ENCODE measurements at regions not wholly inside any gene's neighbourhood (a gene's known extent, or its start where the extent isn't known, plus 50 kb on each side); places are given as distances from the start of the nearest gene placed in this dataset.
"Not testable (repeated sequence)": the region's sequence is repeated elsewhere in the genome, so short reads cannot be mapped to it uniquely, and the experiment has no call there.

GRCh38 chr18:8522756-8523155 is 86.5 kb upstream of the RAB12 start:
- in situ Hi-C loops (cut with HindIII; ENCODE audit: low pct_ligation_motif_present, low pct_unique_long_range_greater_than_20kb, low sequenced_read_pairs), result no loop called here
- DNase-seq, result no peak

DNA sequence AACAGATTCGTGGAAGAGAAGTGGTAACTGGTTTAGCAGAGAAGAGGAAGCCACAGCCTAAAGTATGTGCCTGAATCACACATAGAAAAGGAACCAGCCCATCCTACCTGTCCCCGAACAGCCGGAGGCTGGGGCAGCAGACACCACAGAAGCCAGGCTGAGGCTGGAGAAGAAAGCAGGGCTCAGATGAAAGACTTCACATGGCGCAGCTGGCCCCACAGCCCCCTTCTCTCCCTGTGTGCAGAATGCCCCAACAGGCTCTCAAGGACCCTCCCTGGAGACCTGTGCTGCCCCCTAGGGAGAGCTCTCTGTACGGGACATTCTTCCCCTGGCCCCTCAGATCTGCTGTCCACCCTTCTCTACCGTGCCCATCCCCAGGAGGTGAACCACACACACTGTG is 83.5 kb upstream of the RAB12 start:
- in situ Hi-C loops (cut with HindIII; ENCODE audit: low pct_ligation_motif_present, low pct_unique_long_range_greater_than_20kb, low sequenced_read_pairs), result no loop called here
- DNase-seq, result peak; percentile 3

DNA sequence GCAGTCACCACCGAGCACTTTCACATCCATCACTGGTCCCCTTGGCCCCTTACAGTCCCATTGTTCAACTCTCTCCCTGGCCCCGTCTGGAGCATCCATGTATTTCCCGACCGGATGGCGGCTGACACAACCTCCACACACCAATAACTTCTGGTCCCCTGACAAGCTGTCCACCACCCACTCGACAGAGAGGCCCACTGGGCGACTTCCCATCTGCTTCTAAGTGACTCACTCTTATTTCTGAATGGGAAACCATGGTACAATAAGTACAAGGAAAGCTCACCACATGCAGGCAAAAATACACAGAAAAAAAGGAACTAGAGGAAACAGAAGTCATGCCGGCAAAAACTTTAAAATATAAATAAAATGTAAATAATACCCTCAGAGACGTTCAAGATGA is 82.9 kb upstream of the RAB12 start:
- no peak for DNase-seq
- in situ Hi-C loops (cut with HindIII; ENCODE audit: low pct_ligation_motif_present, low pct_unique_long_range_greater_than_20kb, low sequenced_read_pairs), result no loop called here

GRCh38 chr18:8529609-8530008 is 79.6 kb upstream of the RAB12 start:
- DNase-seq, result no peak
- in situ Hi-C loops (cut with HindIII; ENCODE audit: low pct_ligation_motif_present, low pct_unique_long_range_greater_than_20kb, low sequenced_read_pairs), result no loop called here

- in situ Hi-C loops (cut with HindIII; ENCODE audit: low pct_ligation_motif_present, low pct_unique_long_range_greater_than_20kb, low sequenced_read_pairs), result not testable (repeated sequence)
These were observed 78.2 kb upstream of the RAB12 start for GRCh38 chr18:8531084-8531483.

GRCh38 chr18:8536231-8536630 is 73.0 kb upstream of the RAB12 start:
- DNase-seq, result peak; percentile 3
- in situ Hi-C loops (cut with HindIII; ENCODE audit: low pct_ligation_motif_present, low pct_unique_long_range_greater_than_20kb, low sequenced_read_pairs), result no loop called here

More at GRCh38 chr18:8531084-8531483, 78.2 kb upstream of the RAB12 start:
- DNase-seq, result not testable (repeated sequence)

DNA sequence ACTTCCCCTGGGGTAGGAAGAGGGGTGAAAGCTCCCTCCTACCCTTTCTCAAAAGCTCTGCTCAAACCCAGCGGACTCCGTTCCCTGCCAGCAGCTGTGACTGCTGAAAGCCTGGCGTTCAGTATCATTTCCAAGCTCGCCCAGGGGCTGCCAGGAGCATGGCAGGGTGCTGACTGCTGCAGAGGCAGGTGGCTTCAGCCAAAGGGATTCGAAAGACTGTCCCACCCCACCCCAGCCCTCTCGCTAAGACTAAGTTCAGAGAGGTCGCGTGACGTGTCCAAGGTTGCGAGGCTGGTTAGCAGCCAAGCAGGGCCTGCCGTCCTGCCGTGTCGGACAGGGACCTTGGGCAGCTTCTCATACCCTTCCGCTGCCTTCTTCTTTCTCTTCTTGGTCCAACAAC is 72.3 kb upstream of the RAB12 start:
- in situ Hi-C loops (cut with HindIII; ENCODE audit: low pct_ligation_motif_present, low pct_unique_long_range_greater_than_20kb, low sequenced_read_pairs), result no loop called here
- no peak for DNase-seq

- in situ Hi-C loops (cut with HindIII; ENCODE audit: low pct_ligation_motif_present, low pct_unique_long_range_greater_than_20kb, low sequenced_read_pairs), result no loop called here
- DNase-seq, result no peak
These were observed 71.8 kb upstream of the RAB12 start for GRCh38 chr18:8537400-8537799.

DNA sequence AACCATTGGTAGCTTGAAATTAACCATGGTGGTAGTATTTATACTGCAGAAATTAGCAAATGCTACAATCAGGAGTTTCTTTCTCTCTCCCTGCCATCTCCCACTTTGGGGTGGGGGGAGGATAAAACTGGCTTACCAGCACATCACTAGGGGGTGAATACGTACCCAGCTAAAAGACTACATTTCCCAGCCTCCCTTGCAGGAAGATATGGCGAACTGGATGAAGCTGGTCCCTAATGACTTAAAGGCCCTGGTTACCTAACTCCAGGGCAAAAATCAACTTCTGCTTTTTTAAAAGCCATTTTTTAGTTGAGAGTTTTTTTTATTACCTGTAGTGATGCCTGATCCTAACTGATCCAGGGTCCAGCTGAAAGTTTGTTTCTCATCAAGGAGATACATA is 70.3 kb upstream of the RAB12 start:
- DNase-seq, result no peak
- in situ Hi-C loops (cut with HindIII; ENCODE audit: low pct_ligation_motif_present, low pct_unique_long_range_greater_than_20kb, low sequenced_read_pairs), result no loop called here

- DNase-seq, result no peak
- in situ Hi-C loops (cut with HindIII; ENCODE audit: low pct_ligation_motif_present, low pct_unique_long_range_greater_than_20kb, low sequenced_read_pairs), result no loop called here
These were observed 62.6 kb upstream of the RAB12 start for GRCh38 chr18:8546677-8547076.

GRCh38 chr18:8548186-8548585 is 61.1 kb upstream of the RAB12 start:
- in situ Hi-C loops (cut with HindIII; ENCODE audit: low pct_ligation_motif_present, low pct_unique_long_range_greater_than_20kb, low sequenced_read_pairs), result no loop called here
- peak; percentile 17 for DNase-seq

- in situ Hi-C loops (cut with HindIII; ENCODE audit: low pct_ligation_motif_present, low pct_unique_long_range_greater_than_20kb, low sequenced_read_pairs), result no loop called here
These were observed 59.9 kb upstream of the RAB12 start for GRCh38 chr18:8549254-8549757.

DNA sequence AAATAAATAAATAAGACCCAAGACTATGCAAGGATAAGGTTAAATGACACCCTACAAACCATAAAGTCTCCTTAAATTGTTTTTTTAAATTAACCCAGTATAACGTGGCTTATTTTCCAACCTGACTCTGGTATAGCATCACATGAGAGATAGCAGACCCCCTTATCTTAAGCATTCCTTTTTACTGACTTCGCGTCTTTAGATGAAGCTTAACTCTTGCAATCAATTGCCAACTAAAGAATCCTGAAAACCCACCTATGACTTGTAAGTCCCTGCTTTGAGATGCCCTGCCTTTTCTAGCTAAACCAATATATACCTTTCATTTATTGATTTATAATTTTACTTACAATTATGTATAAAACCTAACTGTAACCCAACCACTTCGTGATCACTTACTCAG is 57.1 kb upstream of the RAB12 start:
- DNase-seq, result no peak
- in situ Hi-C loops (cut with HindIII; ENCODE audit: low pct_ligation_motif_present, low pct_unique_long_range_greater_than_20kb, low sequenced_read_pairs), result no loop called here

More at GRCh38 chr18:8549254-8549757, 59.9 kb upstream of the RAB12 start:
- DNase-seq, result no peak

DNA sequence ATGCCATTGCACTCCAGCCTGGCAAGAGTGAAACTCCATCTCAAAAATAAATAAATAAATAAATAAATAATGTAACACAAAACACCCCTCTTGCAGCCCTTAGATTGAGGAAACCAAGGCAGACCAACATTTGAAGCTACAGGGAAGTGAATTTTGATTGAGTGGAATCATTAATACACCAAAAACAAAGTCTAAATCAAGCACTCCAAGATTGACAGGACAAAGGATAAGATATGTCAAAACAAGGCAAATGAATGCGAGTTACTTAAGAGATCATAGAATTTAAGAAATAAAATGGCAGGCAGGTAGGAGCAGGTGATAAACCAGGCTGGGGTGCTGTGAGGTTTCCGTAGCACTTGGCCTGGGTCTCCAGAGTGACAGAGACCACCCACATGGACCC is 54.9 kb upstream of the RAB12 start:
- in situ Hi-C loops (cut with HindIII; ENCODE audit: low pct_ligation_motif_present, low pct_unique_long_range_greater_than_20kb, low sequenced_read_pairs), result no loop called here
- DNase-seq, result no peak

- no peak for DNase-seq
- in situ Hi-C loops (cut with HindIII; ENCODE audit: low pct_ligation_motif_present, low pct_unique_long_range_greater_than_20kb, low sequenced_read_pairs), result no loop called here
These were observed 52.8 kb upstream of the RAB12 start for GRCh38 chr18:8556424-8556823.

All from ACHN (cell line).